HG02885 (cell line): ENCODE measurements at regions not wholly inside any gene's neighbourhood (a gene's known extent, or its start where the extent isn't known, plus 50 kb on each side); places are given as distances from the start of the nearest gene placed in this dataset.
"Not testable (repeated sequence)": the region's sequence is repeated elsewhere in the genome, so short reads cannot be mapped to it uniquely, and the experiment has no call there.

ENCODE experiments used
- ATAC-seq: cut with Tn5 transposase; IDR thresholded peaks from one replicate; pipeline ENCODE4 v1.9.1; 2021; ENCODE audit warnings: mild to moderate bottlenecking; ENCODE audit not compliant: unreplicated experiment, poor library complexity

- ATAC-seq: not testable (repeated sequence)
Measured at GRCh38 chr3:110626652-110627111, 444.9 kb upstream of the NECTIN3 start.

DNA sequence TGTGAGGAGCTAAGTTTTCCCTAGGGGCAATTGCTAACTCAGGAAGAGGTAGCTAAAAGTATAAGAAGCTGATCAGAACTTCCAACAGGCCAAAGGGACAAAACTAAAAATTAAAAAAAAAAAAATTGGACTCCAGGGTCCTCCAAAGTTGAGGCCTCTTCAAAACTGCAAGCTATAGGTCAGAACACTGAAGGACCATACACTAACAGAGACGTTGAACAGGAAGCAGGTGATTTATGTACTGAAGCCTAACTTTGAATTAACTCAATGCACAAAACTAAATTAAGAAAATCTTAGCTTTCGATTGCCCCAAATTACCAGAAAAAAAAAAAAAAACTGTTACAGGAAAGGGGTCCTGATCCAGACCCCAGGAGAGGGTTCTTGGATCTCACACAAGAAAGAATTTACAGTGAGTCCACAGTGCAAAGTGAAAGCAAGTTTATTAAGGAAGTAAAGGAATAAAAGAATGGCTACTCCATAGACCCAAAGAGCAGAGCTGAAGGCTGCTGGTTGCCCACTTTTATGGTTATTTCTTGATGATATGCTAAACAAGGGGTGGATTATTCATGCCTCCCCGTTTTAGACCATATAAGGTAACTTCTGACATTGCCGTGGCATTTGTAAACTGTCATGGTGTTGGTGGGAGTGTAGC, 442.8 kb upstream of the NECTIN3 start:
- ATAC-seq: no peak

- no peak for ATAC-seq
Measured at GRCh38 chr3:110629917-110630316, 441.7 kb upstream of the NECTIN3 start.

DNA sequence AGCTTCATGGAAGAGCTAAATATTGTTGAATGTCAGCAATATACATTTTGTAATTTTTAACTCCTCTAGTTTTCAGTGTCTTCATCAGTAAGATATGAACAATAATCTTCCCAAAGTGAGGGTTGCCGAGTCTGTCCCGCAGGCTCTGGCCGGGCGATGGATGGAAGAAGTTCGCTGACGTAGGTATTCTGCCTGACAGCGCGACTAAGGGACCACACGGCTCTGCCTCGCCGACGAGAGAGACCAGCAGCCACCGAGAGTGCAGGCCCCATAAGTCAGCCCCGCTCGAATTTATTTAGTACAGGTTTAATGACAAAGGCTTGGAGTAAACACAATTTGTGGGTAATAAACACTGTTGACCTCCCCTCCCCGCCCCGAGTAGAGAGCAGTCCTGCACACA, 427.4 kb upstream of the NECTIN3 start:
- ATAC-seq: no peak

DNA sequence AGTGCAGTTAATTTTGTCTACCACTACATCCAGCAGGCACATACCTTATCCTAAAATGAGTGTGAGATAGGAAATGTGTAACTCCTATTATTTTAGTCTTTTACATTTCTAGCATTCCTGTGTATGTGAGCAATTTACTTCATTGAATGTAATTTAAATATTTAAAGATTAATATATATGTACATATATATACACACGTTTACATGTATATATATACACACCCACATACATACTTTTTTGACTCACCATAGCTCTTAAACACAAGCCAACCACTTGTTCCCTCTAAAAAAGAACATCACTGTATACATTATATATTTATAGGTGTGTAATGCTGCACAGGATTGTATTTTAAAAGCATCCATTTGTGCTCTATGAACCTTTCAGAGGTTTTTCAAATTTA, 425.6 kb upstream of the NECTIN3 start:
- no peak for ATAC-seq

DNA sequence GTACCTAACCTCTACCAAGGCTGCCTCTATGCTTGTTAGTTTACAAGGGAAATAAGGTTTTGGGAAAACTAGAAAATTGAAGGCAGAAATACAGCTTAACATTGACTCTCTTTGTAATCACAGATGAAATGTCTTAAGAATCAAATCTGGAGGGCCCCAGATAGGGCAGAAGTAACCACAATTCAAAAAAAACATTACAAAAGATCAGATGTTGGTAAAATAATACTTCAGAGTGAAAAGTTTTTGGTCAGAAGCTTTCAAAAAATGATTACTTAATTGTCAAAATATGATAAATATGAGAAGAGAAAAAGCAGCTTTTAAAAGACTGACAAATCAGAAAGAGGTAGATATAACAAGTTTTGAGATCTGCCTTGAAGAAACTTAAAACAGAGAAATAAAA, 425.1 kb upstream of the NECTIN3 start:
- no peak for ATAC-seq

DNA sequence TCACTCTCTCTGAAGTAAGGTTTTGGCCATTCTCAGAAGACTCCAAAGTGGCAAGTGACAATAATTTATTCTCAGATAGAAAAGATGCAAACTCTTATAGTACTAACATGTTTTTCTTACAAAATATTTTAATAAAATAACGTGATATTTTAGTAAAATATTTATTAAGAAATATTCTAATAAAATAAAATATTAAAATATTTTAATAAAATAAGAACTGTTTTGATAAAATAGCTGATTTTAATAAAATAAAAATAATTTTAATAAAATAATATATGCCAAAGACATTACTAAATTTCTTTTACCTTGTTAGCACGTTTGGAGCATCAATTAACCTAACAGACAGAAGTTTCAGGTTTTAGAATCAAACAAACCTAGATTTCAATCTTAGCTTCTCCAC, 424.0 kb upstream of the NECTIN3 start:
- ATAC-seq: no peak

DNA sequence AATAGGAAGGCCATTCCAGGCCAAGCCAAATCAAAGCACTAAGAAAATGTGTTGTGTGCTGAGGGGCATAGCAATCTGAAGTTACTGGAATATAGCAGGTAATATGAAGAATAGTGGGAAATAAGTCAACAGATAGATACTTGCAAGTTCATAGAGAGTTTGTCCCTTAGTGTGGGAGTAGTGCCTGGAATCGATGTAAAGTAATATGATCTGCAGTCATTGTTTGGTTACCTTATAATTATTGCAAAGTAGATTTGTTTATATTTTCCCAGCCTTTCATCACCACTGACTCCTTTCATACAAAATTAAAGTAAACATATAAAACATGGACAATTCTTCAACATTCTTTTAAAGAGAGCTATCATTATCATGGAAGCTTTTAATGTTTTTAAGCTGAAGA, 420.9 kb upstream of the NECTIN3 start:
- ATAC-seq: no peak

DNA sequence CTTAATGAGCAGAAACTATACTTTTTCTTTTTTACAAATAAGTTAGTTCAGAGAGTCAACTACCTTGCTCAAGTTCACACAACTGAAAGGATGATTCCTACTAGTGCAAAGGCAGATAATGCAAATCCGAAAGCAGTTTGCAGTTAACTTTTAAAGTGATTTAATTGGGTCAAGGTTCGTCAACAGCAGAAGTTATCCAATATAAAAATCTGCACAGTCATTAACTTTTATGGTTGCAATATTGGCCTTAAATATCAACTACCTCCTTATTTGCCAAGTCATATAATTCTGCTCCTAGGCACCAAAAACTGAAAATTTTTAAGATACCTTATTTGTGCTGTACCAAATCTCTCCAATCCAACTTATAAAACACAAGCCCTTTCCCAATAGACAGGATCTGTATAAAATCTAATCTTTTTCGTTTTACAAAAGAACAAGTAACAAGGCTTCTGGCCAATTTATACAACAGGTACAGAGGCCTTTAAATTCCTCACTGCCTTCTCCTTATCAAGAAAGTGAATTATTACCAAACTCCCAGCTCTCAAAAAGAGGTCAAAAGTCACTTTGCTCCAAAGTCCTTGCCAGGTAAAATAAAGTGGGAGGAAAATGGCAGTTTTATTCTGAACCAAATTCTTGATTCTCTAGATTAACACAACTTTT, 416.6 kb upstream of the NECTIN3 start:
- ATAC-seq: no peak

DNA sequence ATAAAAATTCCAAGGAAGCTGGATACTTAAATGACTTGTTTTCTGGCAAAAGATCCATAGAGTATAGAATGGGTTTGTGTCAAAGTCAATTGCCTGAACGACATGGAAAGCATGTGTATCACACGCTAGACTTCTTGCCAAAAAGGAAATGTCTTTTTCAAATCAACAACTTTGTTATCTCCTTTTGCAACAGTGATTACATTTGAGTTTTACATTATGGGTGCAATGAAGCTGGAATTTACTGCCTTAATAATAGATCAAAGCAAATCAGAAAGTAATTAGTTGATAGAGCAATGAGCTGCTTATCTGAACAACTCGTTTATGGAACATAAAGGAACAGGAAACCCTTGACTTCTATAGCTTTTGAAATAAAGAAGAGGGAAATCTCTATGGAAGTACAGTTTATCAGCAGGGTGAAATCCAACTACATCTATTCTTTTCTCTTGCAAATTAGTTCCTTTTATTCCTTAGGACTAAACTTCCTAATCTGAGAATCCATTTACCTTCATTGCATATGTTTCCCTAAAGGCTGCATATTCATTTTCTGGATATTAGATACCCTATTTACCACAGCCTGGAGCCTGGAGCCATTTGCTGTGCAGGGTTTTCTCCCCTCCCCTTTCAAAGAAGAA, 415.1 kb upstream of the NECTIN3 start:
- no peak for ATAC-seq

DNA sequence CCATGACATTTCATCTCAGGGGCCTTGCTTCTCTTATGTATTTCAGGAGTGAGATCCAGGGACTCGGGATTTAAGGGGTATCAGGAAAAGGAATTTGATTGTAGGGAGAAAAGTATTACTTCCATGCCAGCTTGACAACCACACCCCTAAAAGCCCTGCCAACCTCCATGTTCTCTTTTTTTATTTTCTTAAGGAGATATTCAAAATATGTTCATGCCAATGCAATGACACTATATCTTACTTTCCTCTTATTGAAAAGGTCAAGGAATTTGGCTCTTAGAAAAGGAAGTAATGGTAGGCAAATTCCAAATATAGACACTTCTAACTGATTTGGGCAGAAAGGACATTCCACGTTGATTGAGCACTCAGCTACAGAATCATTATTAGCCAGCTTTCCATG, 407.5 kb upstream of the NECTIN3 start:
- no peak for ATAC-seq

- no peak for ATAC-seq
Measured at GRCh38 chr3:110666495-110666894, 405.1 kb upstream of the NECTIN3 start.

GRCh38 chr3:110667216-110667615, 404.4 kb upstream of the NECTIN3 start:
- ATAC-seq: no peak

DNA sequence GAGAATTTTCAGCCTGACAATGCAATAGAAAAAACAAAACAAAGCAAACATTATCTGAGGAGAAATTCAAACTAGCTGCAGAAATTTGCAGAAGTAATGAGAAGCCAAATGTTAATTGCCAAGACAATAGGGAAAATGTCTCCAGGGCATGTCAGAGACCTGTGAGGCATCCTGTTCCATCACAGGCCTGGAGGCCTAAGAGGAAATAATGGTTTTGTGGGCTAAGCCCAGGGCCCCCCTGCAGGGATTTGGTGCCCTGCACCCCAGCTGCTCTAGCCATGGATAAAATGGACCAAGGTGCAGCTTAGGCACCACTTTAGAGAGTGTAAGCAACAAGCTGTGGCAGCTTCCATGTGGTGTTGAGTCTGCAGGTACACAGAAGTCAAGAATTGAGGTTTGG, 401.2 kb upstream of the NECTIN3 start:
- ATAC-seq: no peak

- no peak for ATAC-seq
Measured at GRCh38 chr3:110677506-110677905, 394.1 kb upstream of the NECTIN3 start.

GRCh38 chr3:110679285-110679684, 392.3 kb upstream of the NECTIN3 start:
- no peak for ATAC-seq

- no peak for ATAC-seq
Measured at GRCh38 chr3:110680450-110680849, 391.2 kb upstream of the NECTIN3 start.

DNA sequence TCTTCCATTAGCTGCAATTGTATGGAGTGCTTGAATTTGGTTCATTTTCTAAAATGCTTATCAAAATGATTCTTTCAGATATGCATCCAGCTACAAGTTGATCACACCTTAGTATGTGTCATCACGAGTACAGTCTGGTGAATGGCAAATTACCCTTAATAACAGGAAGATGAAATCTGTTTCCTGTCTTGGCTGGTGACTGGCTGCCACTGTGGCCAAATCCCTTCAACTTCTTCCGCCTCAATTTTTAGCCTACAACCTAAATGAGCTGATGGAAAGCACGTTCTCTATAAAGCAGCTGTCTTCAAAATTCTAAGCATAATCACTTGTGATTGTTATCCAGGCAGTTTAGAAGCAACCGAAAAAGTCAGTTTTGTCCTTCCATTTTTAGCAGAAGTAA, 387.1 kb upstream of the NECTIN3 start:
- no peak for ATAC-seq

- ATAC-seq: no peak
Measured at GRCh38 chr3:110685630-110686029, 386.0 kb upstream of the NECTIN3 start.

DNA sequence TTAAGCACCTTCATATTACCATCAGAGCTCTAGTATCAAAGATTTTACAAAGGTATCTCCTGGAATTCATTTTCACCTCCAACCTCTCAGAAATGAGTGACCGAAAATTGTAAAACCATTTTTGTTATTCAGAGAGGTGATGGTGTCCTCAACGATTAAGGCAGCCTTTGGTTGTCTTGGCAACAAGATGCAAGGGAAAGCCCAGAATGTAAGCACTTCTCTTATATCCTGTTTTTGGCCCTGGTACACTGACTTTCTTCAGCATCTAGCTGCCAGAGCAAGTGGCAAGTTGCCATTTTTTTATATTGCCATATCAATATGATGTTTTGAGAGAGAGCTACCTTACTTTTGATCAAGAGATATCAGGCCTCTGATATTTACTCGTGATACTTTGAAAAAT, 384.9 kb upstream of the NECTIN3 start:
- no peak for ATAC-seq

DNA sequence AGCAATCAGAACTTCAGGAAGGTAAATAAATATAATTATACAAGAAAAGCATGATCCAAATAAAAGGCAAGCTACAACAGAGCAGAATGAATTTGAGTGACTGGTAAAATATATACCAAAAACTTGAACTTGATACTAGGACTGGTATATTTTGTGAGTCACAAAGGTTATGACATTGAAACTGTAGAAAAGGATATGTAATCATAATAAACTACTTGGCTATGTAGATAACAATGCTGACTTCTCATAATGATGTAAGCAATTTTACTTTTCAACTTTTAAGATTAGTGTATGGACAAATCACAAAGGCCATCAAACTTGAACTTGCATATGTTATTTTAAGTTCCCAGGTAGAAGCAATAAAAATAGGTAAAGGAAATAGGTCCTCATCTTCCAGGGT, 384.5 kb upstream of the NECTIN3 start:
- ATAC-seq: no peak

- ATAC-seq: no peak
Measured at GRCh38 chr3:110697961-110698360, 373.7 kb upstream of the NECTIN3 start.
